ENCODE measurements at regions not wholly inside any gene's neighbourhood (a gene's known extent, or its start where the extent isn't known, plus 50 kb on each side); places are given as distances from the start of the nearest gene placed in this dataset.
A peak's percentile ranks its signal among the peaks of the same experiment; 100 is the strongest.

DNA sequence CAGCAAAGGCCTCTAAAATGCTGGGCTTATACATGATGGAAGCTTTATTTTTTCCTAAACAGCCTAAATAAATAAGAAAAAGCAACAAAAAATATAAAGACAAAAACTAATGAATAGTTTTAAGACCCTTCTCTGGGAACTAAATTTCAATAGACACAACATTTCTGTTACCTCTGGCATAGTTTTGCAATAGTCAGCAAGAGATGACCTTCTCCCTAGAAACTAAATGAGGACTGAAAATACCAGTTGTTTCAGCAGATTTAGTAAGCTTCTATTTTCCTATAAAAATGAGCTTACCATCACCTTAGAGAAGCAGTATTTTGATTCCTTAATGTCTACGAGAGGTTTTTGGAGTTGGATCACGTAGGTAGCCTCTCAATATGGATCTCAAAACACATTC, 471.4 kb upstream of the NRP1 start:
- no TSS peak for BruUV-seq (replicated peaks)
- POLR2A ChIA-PET = no interaction called here
- intact Hi-C loops (cut with micrococcal nuclease; ENCODE audit: unreplicated experiment) = no loop called here

DNA sequence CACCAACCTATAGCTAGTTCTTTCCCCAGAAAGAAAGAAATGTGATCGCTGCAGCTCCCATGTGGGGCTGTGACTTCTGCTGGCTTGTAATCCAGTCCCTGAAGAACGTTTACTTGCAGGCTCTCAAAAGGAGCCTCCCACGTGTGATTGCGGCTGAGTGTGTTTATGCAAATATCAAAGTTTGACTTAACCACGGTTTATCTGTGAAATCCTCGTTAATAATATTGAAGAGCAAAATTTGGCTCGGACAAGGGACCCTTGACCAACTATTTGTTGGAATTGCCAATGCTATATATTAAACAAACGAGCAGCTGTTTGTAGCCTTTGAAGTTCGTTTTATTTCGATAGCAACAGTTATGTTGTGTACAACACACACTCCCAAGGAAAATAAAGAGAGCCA, 470.1 kb upstream of the NRP1 start:
- Mint-ChIP-seq H3K27ac (ENCODE audit: unreplicated experiment) (no peak overlapping the region), H3K9me3 (ENCODE audit: unreplicated experiment) (peaks cover 13% of the 10 kb centered on the region), H3K36me3 (ENCODE audit: insufficient read depth, unreplicated experiment) (peaks cover 25% of the 10 kb centered on the region), H3K27me3 (ENCODE audit: insufficient read depth, unreplicated experiment) (no peaks in the 10 kb centered on the region), H3K4me3 (ENCODE audit: unreplicated experiment) (no peak overlapping the region), H3K4me1 (ENCODE audit: low read depth, unreplicated experiment) (peaks cover 33% of the 10 kb centered on the region)
- no peaks in the 10 kb centered on the region for H3K36me3 ChIP-seq (ENCODE audit: control insufficient read depth, insufficient read depth, low read length)
- TF ChIP-seq, protein P1, sequence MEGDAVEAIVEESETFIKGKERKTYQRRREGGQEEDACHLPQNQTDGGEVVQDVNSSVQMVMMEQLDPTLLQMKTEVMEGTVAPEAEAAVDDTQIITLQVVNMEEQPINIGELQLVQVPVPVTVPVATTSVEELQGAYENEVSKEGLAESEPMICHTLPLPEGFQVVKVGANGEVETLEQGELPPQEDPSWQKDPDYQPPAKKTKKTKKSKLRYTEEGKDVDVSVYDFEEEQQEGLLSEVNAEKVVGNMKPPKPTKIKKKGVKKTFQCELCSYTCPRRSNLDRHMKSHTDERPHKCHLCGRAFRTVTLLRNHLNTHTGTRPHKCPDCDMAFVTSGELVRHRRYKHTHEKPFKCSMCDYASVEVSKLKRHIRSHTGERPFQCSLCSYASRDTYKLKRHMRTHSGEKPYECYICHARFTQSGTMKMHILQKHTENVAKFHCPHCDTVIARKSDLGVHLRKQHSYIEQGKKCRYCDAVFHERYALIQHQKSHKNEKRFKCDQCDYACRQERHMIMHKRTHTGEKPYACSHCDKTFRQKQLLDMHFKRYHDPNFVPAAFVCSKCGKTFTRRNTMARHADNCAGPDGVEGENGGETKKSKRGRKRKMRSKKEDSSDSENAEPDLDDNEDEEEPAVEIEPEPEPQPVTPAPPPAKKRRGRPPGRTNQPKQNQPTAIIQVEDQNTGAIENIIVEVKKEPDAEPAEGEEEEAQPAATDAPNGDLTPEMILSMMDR (IDR thresholded peaks at IDR 0.05; ENCODE audit: insufficient read depth in 1 of 2, low read depth in 1 of 2, low read length in 1 of 2, severe bottlenecking in 1 of 2, unreplicated experiment in 1 of 2) = no peak
- POLR2A ChIA-PET = interaction anchor here (0.6 kb wide), 2 partner anchors 472 to 541 kb away, joined by 3 to 12 read pairs; no protein-coding TSS in a partner anchor
- H3K9me3 ChIP-seq = no peaks in the 10 kb centered on the region
- intact Hi-C loops (cut with micrococcal nuclease; ENCODE audit: unreplicated experiment) = loop anchor here (5.0 kb wide), 1 partner anchor 408 kb away; no protein-coding TSS in a partner anchor
- H3K4me1 ChIP-seq = peaks cover 43% of the 10 kb centered on the region
- no peak for DNase-seq
- no peaks in the 10 kb centered on the region for H3K27me3 ChIP-seq (replicated peaks; ENCODE audit: control insufficient read depth, insufficient read depth, low read length)
- CTCF ChIA-PET = no interaction called here
- no TSS peak for BruUV-seq (replicated peaks)
- H3K4me3 ChIP-seq (ENCODE audit: low read depth, low read length) = no peak overlapping the region

More for the DNA sequence above, 471.4 kb upstream of the NRP1 start:
- H3K27ac Mint-ChIP-seq (ENCODE audit: unreplicated experiment) = no peak overlapping the region
- peaks cover 21% of the 10 kb centered on the region for H3K4me1 Mint-ChIP-seq (ENCODE audit: low read depth, unreplicated experiment)
- peaks cover 33% of the 10 kb centered on the region for H3K4me1 ChIP-seq
- H3K9me3 ChIP-seq = no peaks in the 10 kb centered on the region
- H3K36me3 ChIP-seq (ENCODE audit: control insufficient read depth, insufficient read depth, low read length) = no peaks in the 10 kb centered on the region
- no peaks in the 10 kb centered on the region for H3K27me3 ChIP-seq (replicated peaks; ENCODE audit: control insufficient read depth, insufficient read depth, low read length)
- DNase-seq = no peak
- no peak overlapping the region for H3K4me3 Mint-ChIP-seq (ENCODE audit: unreplicated experiment)
- H3K27me3 Mint-ChIP-seq (ENCODE audit: insufficient read depth, unreplicated experiment) = no peaks in the 10 kb centered on the region
- CTCF ChIA-PET = no interaction called here
- no peak overlapping the region for H3K4me3 ChIP-seq (ENCODE audit: low read depth, low read length)
- peaks cover 15% of the 10 kb centered on the region for H3K36me3 Mint-ChIP-seq (ENCODE audit: insufficient read depth, unreplicated experiment)
- peaks cover under 1% of the 10 kb centered on the region for H3K9me3 Mint-ChIP-seq (ENCODE audit: unreplicated experiment)
- TF ChIP-seq, protein P1 (IDR thresholded peaks at IDR 0.05; ENCODE audit: insufficient read depth in 1 of 2, low read depth in 1 of 2, low read length in 1 of 2, severe bottlenecking in 1 of 2, unreplicated experiment in 1 of 2) = no peak

DNA sequence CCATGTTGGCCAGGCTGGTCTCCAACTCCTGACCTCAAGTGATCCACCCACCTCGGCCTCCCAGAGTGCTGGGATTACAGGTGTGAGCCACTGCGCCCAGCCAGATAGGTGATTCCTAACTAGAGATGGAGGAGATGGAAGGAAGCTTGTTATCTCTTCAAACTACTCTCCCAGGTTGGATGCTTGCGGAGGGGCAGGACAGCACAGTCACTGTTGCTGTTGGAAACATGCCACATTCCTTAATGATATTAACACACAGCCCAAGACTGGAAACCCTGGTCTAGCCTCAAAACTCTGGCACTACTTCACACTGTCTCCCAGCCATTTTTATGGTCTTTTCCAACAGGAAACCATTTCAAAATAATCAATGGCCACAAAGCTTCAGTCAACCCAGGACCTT, 468.8 kb upstream of the NRP1 start:
- BruUV-seq (replicated peaks) = no TSS peak
- ChIA-PET CTCF (no interaction called here), POLR2A (no interaction called here)
- H3K9me3 Mint-ChIP-seq (ENCODE audit: unreplicated experiment) = peaks cover 16% of the 10 kb centered on the region
- peak overlapping the region; percentile 63 for H3K27ac Mint-ChIP-seq (ENCODE audit: unreplicated experiment)
- H3K4me1 ChIP-seq = peaks cover 54% of the 10 kb centered on the region
- DNase-seq = no peak
- H3K27me3 ChIP-seq (replicated peaks; ENCODE audit: control insufficient read depth, insufficient read depth, low read length) = no peaks in the 10 kb centered on the region
- no peaks in the 10 kb centered on the region for H3K36me3 ChIP-seq (ENCODE audit: control insufficient read depth, insufficient read depth, low read length)
- intact Hi-C loops (cut with micrococcal nuclease; ENCODE audit: unreplicated experiment) = loop anchor here (5.0 kb wide), 1 partner anchor 409 kb away; no protein-coding TSS in a partner anchor
- H3K36me3 Mint-ChIP-seq (ENCODE audit: insufficient read depth, unreplicated experiment) = peaks cover 27% of the 10 kb centered on the region
- H3K4me1 Mint-ChIP-seq (ENCODE audit: low read depth, unreplicated experiment) = peaks cover 44% of the 10 kb centered on the region
- H3K27me3 Mint-ChIP-seq (ENCODE audit: insufficient read depth, unreplicated experiment) = no peaks in the 10 kb centered on the region
- no peak overlapping the region for H3K4me3 ChIP-seq (ENCODE audit: low read depth, low read length)
- H3K4me3 Mint-ChIP-seq (ENCODE audit: unreplicated experiment) = no peak overlapping the region
- TF ChIP-seq, protein P1 (IDR thresholded peaks at IDR 0.05; ENCODE audit: insufficient read depth in 1 of 2, low read depth in 1 of 2, low read length in 1 of 2, severe bottlenecking in 1 of 2, unreplicated experiment in 1 of 2) = no peak
- no peaks in the 10 kb centered on the region for H3K9me3 ChIP-seq

All from Caco-2 (cell line).